Endothelial cell of umbilical vein (primary cell): ENCODE measurements at regions not wholly inside any gene's neighbourhood (a gene's known extent, or its start where the extent isn't known, plus 50 kb on each side); places are given as distances from the start of the nearest gene placed in this dataset.

Experiments used
- BruUV-seq: library from RNA; stranded (reverse); fragments of 400-500 nt; replicated peaks from 2 replicates; lab custom pipeline; 2021; lab: Mats Ljungman, UMichigan
- CTCF ChIA-PET: fragments of 300-600, 350-600 bp; sonication (Branson Sonifier 250); formaldehyde crosslinking; loops from one replicate; lab custom pipeline; 2021; ENCODE audit warnings: antibody characterized with exemption, inconsistent platforms; lab: Charles Lee
- POLR2A ChIA-PET: fragments of 300-600, 350-600 bp; sonication (Branson Sonifier 250); formaldehyde crosslinking; loops from one replicate; lab custom pipeline; 2021; ENCODE audit warnings: antibody characterized with exemption, inconsistent platforms; lab: Charles Lee
- DNase-seq: peaks from one replicate; pipeline ENCODE4 v3.0.0-alpha.2; 2011; ENCODE audit warnings: low read depth, low spot score
- FAIRE-seq: peaks from 2 replicates; lab custom pipeline; 2011; peaks lifted over from hg19 to GRCh38; lab: Jason Lieb, UNC
- H2AFZ ChIP-seq: 2 replicates; pipeline ENCODE4 v1.6.0; 2012; ENCODE audit warnings: low read depth, low read length, control low read depth, inconsistent platforms
- H3K27ac ChIP-seq: 2 replicates; pipeline ENCODE4 v1.5.1; 2011; ENCODE audit warnings: low read depth, mild to moderate bottlenecking, control low read depth, low read length, moderate library complexity; ENCODE audit not compliant: insufficient read depth
- H3K27me3 ChIP-seq, 2 experiments: 2 replicates each; pipeline versions ENCODE4 v1.6.0 to v1.6.1; 2011; ENCODE audit warnings: low read length in 2 of 2, mixed read lengths in 1 of 2; ENCODE audit not compliant: control insufficient read depth in 2 of 2, insufficient read depth in 2 of 2
- H3K36me3 ChIP-seq, 2 experiments: 2 replicates in 1 of 2; 3 replicates in 1 of 2; pipeline ENCODE4 v1.5.1; 2011; ENCODE audit warnings: low read length in 2 of 2, mild to moderate bottlenecking in 1 of 2, moderate library complexity in 1 of 2; ENCODE audit not compliant: control insufficient read depth in 2 of 2, insufficient read depth in 2 of 2; ENCODE audit errors: extremely low read depth in 1 of 2
- H3K4me1 ChIP-seq: 3 replicates; pipeline ENCODE4 v1.5.1; 2011; ENCODE audit warnings: mild to moderate bottlenecking, low read length; ENCODE audit not compliant: control insufficient read depth, insufficient read depth; ENCODE audit errors: extremely low read depth
- H3K4me2 ChIP-seq: 2 replicates; pipeline ENCODE4 v1.6.1; 2011; ENCODE audit warnings: low read length, control low read depth, mixed read lengths; ENCODE audit not compliant: insufficient read depth
- H3K4me3 ChIP-seq, 3 experiments: fragments of 200-600 bp in 1 of 3; sonication (generic), shearing (Covaris generic) in 1 of 3; replicated peaks in 1 of 3; 2 replicates each; pipeline ENCODE4 v1.5.1; 2011 to 2016; ENCODE audit warnings: control low read depth in 3 of 3, low read length in 3 of 3, mild to moderate bottlenecking in 2 of 3, inconsistent platforms in 1 of 3, low read depth in 1 of 3, moderate library complexity in 1 of 3; ENCODE audit not compliant: insufficient read depth in 1 of 3
- H3K79me2 ChIP-seq: 2 replicates; pipeline ENCODE4 v1.6.0; 2012; ENCODE audit warnings: low read length, inconsistent platforms; ENCODE audit not compliant: control insufficient read depth, insufficient read depth
- H3K9ac ChIP-seq: replicated peaks from 2 replicates; pipeline ENCODE3; 2011; ENCODE audit warnings: low read length, control low read depth; ENCODE audit not compliant: insufficient read depth; ENCODE audit errors: extremely low read depth
- H3K9me1 ChIP-seq: replicated peaks from 3 replicates; pipeline ENCODE4 v1.6.0; 2011; ENCODE audit warnings: mild to moderate bottlenecking, low read length; ENCODE audit not compliant: control insufficient read depth, insufficient read depth; ENCODE audit errors: extremely low read depth
- H3K9me3 ChIP-seq: replicated peaks from 2 replicates; pipeline ENCODE4 v1.5.1; 2012; ENCODE audit warnings: low read length, inconsistent platforms; ENCODE audit not compliant: control insufficient read depth, insufficient read depth
- H4K20me1 ChIP-seq: replicated peaks from 2 replicates; pipeline ENCODE3; 2011; ENCODE audit warnings: mild to moderate bottlenecking, low read length; ENCODE audit not compliant: control insufficient read depth, insufficient read depth; ENCODE audit errors: extremely low read depth
- CTCF ChIP-seq, 2 donors: IDR thresholded peaks; 1 replicate in 1 of 2; 2 replicates in 1 of 2; pipeline ENCODE4 v1.5.1; 2011; ENCODE audit warnings: low read length in 2 of 2, mild to moderate bottlenecking in 2 of 2, moderate library complexity in 2 of 2, control low read depth in 1 of 2, inconsistent platforms in 1 of 2, low read depth in 1 of 2; ENCODE audit not compliant: insufficient read depth in 1 of 2; ENCODE audit errors: extremely low read depth in 1 of 2
- FOS ChIP-seq: IDR thresholded peaks from 2 replicates; pipeline ENCODE4 v1.6.1; 2011; ENCODE audit warnings: mild to moderate bottlenecking, low read length, moderate library complexity, borderline replicate concordance; ENCODE audit not compliant: insufficient read depth
- GATA2 ChIP-seq: IDR thresholded peaks from 2 replicates; pipeline ENCODE4 v1.7.0; 2011; ENCODE audit warnings: low read depth, mild to moderate bottlenecking, moderate library complexity, mixed read lengths, low read length; ENCODE audit not compliant: insufficient read length, insufficient read depth
- JUN ChIP-seq: IDR thresholded peaks from 2 replicates; pipeline ENCODE4 v1.6.1; 2011; ENCODE audit warnings: borderline replicate concordance, low read depth; ENCODE audit not compliant: insufficient read length, insufficient read depth
- MAX ChIP-seq: IDR thresholded peaks from 2 replicates; pipeline ENCODE4 v1.6.1; 2011; ENCODE audit not compliant: insufficient read depth, insufficient read length
- MYC ChIP-seq: IDR thresholded peaks from one replicate; pipeline ENCODE4 v1.6.1; 2011; ENCODE audit warnings: mild to moderate bottlenecking, low read depth, low read length
- POLR2AphosphoS5 ChIP-seq: IDR thresholded peaks from 2 replicates; pipeline ENCODE4 v1.6.1; 2012; ENCODE audit warnings: low read depth, mild to moderate bottlenecking, control low read depth, low read length, moderate library complexity; ENCODE audit not compliant: insufficient read depth
- dilution Hi-C: fragments of 300-500 bp; cut with MboI; formaldehyde crosslinking; loops from one replicate; pipeline ENCODE4 v1.15.0; 2019; ENCODE audit warnings: low sequenced_read_pairs; ENCODE audit not compliant: extremely low pct_ligation_motif_present
- intact Hi-C: fragments of 100-400 bp; cut with micrococcal nuclease; formaldehyde crosslinking; loops from one replicate; pipeline ENCODE4 v1.10.0; 2022

GRCh38 chr14:21921453-21921852 lies 247.8 kb upstream of the OR4E1 start:
- H3K4me3 ChIP-seq, result no peak overlapping the region
- FAIRE-seq (no peak), DNase-seq (no peak)
- H4K20me1 ChIP-seq, result no peaks in the 10 kb centered on the region
- BruUV-seq, result no TSS peak
- no peak overlapping the region for H2AFZ ChIP-seq
- POLR2A ChIA-PET, result no interaction called here
- H3K9me3 ChIP-seq, result no peaks in the 10 kb centered on the region
- H3K27me3 ChIP-seq, result no peaks in the 10 kb centered on the region
- H3K27ac ChIP-seq, result no peak overlapping the region
- CTCF ChIA-PET, result interaction anchor here (7.6 kb wide), 1 partner anchor 13 kb away, joined by 121 read pairs; no protein-coding TSS in a partner anchor
- no peak overlapping the region for H3K4me2 ChIP-seq
- H3K36me3 ChIP-seq, result no peaks in the 10 kb centered on the region
- no peaks in the 10 kb centered on the region for H3K79me2 ChIP-seq
- dilution Hi-C loops, result no loop called here
- H3K9me1 ChIP-seq, result no peaks in the 10 kb centered on the region
- TF ChIP-seq GATA2 (no peak), MAX (no peak), JUN (no peak), MYC (no peak), POLR2AphosphoS5 (no peak), CTCF (IDR thresholded peaks at IDR 0.05; ENCODE audit: extremely low read depth in 1 of 2, insufficient read depth in 1 of 2, low read depth in 1 of 2, low read length in 2 of 2) (no peak), FOS (no peak)
- no peak overlapping the region for H3K9ac ChIP-seq
- intact Hi-C loops, result no loop called here
- H3K4me1 ChIP-seq, result peaks cover 48% of the 10 kb centered on the region
